SK-N-MC (cell line): ENCODE measurements at regions not wholly inside any gene's neighbourhood (a gene's known extent, or its start where the extent isn't known, plus 50 kb on each side); places are given as distances from the start of the nearest gene placed in this dataset.

Experiments used
- EZH2 ChIP-seq: fragments of 200-600 bp; sonication (generic); IDR thresholded peaks from one replicate; pipeline ENCODE4 v1.6.1; 2017; ENCODE audit warnings: antibody characterized with exemption
- POLR2AphosphoS5 ChIP-seq: IDR thresholded peaks from 2 replicates; pipeline ENCODE4 v1.6.1; 2012; ENCODE audit warnings: mild to moderate bottlenecking, low read depth, low read length, borderline replicate concordance

GRCh38 chr11:80610516-80610915, 1169.7 kb upstream of the TENM4 start:
- TF ChIP-seq EZH2 (no peak), POLR2AphosphoS5 (no peak)
